ENCODE measurements at regions not wholly inside any gene's neighbourhood (a gene's known extent, or its start where the extent isn't known, plus 50 kb on each side); places are given as distances from the start of the nearest gene placed in this dataset.

GRCh38 chr2:12612671-12613070, 104.1 kb upstream of the TRIB2 start:
- POLR2A ChIA-PET = no interaction called here
- H3K4me1 ChIP-seq (ENCODE audit: control insufficient read depth in 1 of 2, insufficient read depth in 2 of 2, low read length in 2 of 2) = no peaks in the 10 kb centered on the region
- CTCF ChIA-PET = no interaction called here

More at GRCh38 chr2:12612671-12613070, 104.1 kb upstream of the TRIB2 start:
- Histone ChIP-seq H3K9me3 (ENCODE audit: control insufficient read depth in 1 of 2, insufficient read depth in 1 of 2, low read depth in 1 of 2, low read length in 2 of 2) (no peaks in the 10 kb centered on the region), H3K27ac (ENCODE audit: low read depth, low read length) (no peak overlapping the region), H3K9ac (ENCODE audit: low read length) (no peak overlapping the region), H3K4me3 (replicated peaks in 1 of 2; ENCODE audit: low read depth in 1 of 2, low read length in 2 of 2) (no peak overlapping the region), H3K27me3 (ENCODE audit: insufficient read depth, low read length) (no peaks in the 10 kb centered on the region), H3K9me2 (ENCODE audit: insufficient read depth) (no peaks in the 10 kb centered on the region), H3K4me2 (ENCODE audit: low read length) (no peak overlapping the region), H3K36me3 (ENCODE audit: control insufficient read depth in 1 of 2, insufficient read depth in 2 of 2, low read length in 2 of 2) (no peaks in the 10 kb centered on the region), H4K20me1 (ENCODE audit: insufficient read depth) (no peaks in the 10 kb centered on the region), H3K79me2 (ENCODE audit: insufficient read depth, low read length) (no peaks in the 10 kb centered on the region), H2AFZ (ENCODE audit: low read depth, low read length, poor library complexity, severe bottlenecking) (no peak overlapping the region)
- no TSS peak for BruUV-seq (replicated peaks)
- DNase-seq (ENCODE audit: low read depth, low spot score) = no peak
- no peak for ATAC-seq
- intact Hi-C loops (cut with micrococcal nuclease) = no loop called here
- RAD21 ChIA-PET (ENCODE audit: low non-redundant PET in 1 of 2, low total read pairs in 2 of 2, uncharacterized antibody in 2 of 2, unreplicated experiment in 2 of 2) = no interaction called here
- no peak for TF ChIP-seq MAX (IDR thresholded peaks at IDR 0.05)
- TF ChIP-seq EZH2phosphoT487 (IDR thresholded peaks at IDR 0.05; ENCODE audit: borderline replicate concordance) = no peak
- no peak for TF ChIP-seq ZNF274 (IDR thresholded peaks at IDR 0.05; ENCODE audit: low read depth, low read length)
- TF ChIP-seq TCF7L2 (IDR thresholded peaks at IDR 0.05; ENCODE audit: borderline replicate concordance, extremely low read depth, insufficient read depth, insufficient read length) = no peak
- no peak for TF ChIP-seq YY1 (IDR thresholded peaks at IDR 0.05; ENCODE audit: extremely low read depth, insufficient replicate concordance, low read depth, low read length)
- TF ChIP-seq JUND (IDR thresholded peaks at IDR 0.05) = no peak
- TF ChIP-seq EZH2 (IDR thresholded peaks at IDR 0.05) = no peak
- no peak for TF ChIP-seq FOSL1 (IDR thresholded peaks at IDR 0.05; ENCODE audit: low read depth)
- TF ChIP-seq ZFX (IDR thresholded peaks at IDR 0.05) = no peak
- TF ChIP-seq SIN3A (IDR thresholded peaks at IDR 0.05; ENCODE audit: low read depth) = no peak
- TF ChIP-seq EGR1 (IDR thresholded peaks at IDR 0.05; ENCODE audit: low read depth) = no peak
- TF ChIP-seq ATF3 (IDR thresholded peaks at IDR 0.05) = no peak
- TF ChIP-seq SP1 (IDR thresholded peaks at IDR 0.05; ENCODE audit: low read depth) = no peak
- TF ChIP-seq REST (IDR thresholded peaks at IDR 0.05; ENCODE audit: low read depth) = no peak
- TF ChIP-seq POLR2A (IDR thresholded peaks at IDR 0.05; ENCODE audit: borderline replicate concordance, extremely low read depth, insufficient read depth, insufficient read length) = no peak
- TF ChIP-seq ZBTB33 (IDR thresholded peaks at IDR 0.05; ENCODE audit: extremely low read depth, insufficient replicate concordance, low read length) = no peak
- no peak for TF ChIP-seq POLR2AphosphoS5 (IDR thresholded peaks at IDR 0.05; ENCODE audit: low read depth, low read length)
- no peak for TF ChIP-seq CTCF (IDR thresholded peaks at IDR 0.05 in 2 of 3, conservative IDR thresholded peaks at IDR 0.05 in 1 of 3; ENCODE audit: borderline replicate concordance in 1 of 3, insufficient read depth in 1 of 3, low read depth in 2 of 3, low read length in 2 of 3)
- no peak for TF ChIP-seq ELF1 (IDR thresholded peaks at IDR 0.05; ENCODE audit: borderline replicate concordance, low read depth)
